Progenitor cell of endocrine pancreas (in vitro differentiated cells): ENCODE measurements at regions not wholly inside any gene's neighbourhood (a gene's known extent, or its start where the extent isn't known, plus 50 kb on each side); places are given as distances from the start of the nearest gene placed in this dataset.
A peak's percentile ranks its signal among the peaks of the same experiment; 100 is the strongest.

Source experiments
- DNase-seq: peaks from one replicate; pipeline ENCODE4 v3.0.0; 2021; ENCODE audit warnings: low spot score; ENCODE audit not compliant: unreplicated experiment
- H3K27ac Mint-ChIP-seq: 2 replicates; pipeline ENCODE4 v1.8.0; 2021; ENCODE audit warnings: mild to moderate bottlenecking, moderate library complexity, mixed read lengths
- H3K27me3 Mint-ChIP-seq: 2 replicates; pipeline ENCODE4 v1.8.0; 2021; ENCODE audit warnings: mixed read lengths
- H3K36me3 Mint-ChIP-seq: 2 replicates; pipeline ENCODE4 v1.8.0; 2022; ENCODE audit warnings: mixed read lengths; ENCODE audit not compliant: insufficient read depth
- H3K4me1 Mint-ChIP-seq: 2 replicates; pipeline ENCODE4 v1.8.0; 2021; ENCODE audit warnings: low read depth, mixed read lengths
- H3K4me3 Mint-ChIP-seq: 2 replicates; pipeline ENCODE4 v1.8.0; 2021; ENCODE audit warnings: low read depth, mild to moderate bottlenecking, moderate library complexity, mixed read lengths
- H3K9me3 Mint-ChIP-seq: 2 replicates; pipeline ENCODE4 v1.8.0; 2021; ENCODE audit warnings: low read depth, mixed read lengths
- CTCF ChIP-seq: fragments of 200-600 bp; sonication (generic); IDR thresholded peaks from one replicate; pipeline ENCODE4 v1.5.0; 2021; ENCODE audit warnings: antibody characterized with exemption, mild to moderate bottlenecking; ENCODE audit not compliant: unreplicated experiment

- TF ChIP-seq CTCF = no peak
- H3K27ac Mint-ChIP-seq = peak overlapping the region; percentile 8
- no peak for DNase-seq
- peaks cover 14% of the 10 kb centered on the region for H3K36me3 Mint-ChIP-seq
- no peak overlapping the region for H3K4me3 Mint-ChIP-seq
- no peaks in the 10 kb centered on the region for H3K27me3 Mint-ChIP-seq
- H3K4me1 Mint-ChIP-seq = peaks cover 10% of the 10 kb centered on the region
- no peaks in the 10 kb centered on the region for H3K9me3 Mint-ChIP-seq
Measured at GRCh38 chr3:124510290-124510689, 220.0 kb upstream of the UMPS start.

DNA sequence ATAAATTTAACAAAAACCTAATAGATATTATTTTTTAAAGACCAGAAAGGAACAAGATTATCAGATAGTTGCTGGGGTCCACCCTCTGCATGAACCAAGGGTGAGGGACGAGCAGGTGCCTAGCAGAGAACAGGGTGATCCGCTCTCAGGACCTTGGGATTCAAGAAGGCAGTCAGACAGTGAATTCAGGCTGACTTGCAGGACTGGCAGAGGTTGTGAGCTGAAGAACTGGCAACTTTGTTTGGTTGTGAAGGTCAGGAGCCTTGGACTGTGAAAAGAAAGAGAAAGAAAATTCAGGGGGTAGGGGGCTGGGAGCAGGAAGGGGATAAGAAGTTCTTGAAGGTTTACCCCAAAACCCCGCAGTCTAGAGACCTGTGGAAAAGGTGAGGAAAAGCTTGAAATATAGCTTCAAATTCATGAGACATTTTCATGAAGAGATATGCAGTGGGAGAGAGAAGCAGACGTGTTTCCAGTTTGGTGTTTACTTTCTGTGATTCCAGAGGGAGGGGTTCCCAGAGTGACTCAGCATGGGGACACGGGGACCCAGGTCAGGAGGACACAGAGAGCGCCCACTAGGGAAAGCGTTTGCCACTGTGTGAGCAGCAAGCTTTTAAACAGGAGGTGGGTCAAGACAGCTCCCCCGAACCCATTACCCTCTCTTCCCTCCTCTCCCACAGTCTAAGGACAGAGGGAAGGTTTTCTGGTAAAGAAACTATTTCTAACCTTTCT lies 217.2 kb upstream of the UMPS start:
- TF ChIP-seq CTCF = peak; percentile 20
- no peaks in the 10 kb centered on the region for H3K27me3 Mint-ChIP-seq
- H3K4me1 Mint-ChIP-seq = peaks cover 10% of the 10 kb centered on the region
- peak overlapping the region; percentile 35 for H3K27ac Mint-ChIP-seq
- peak; percentile 11 for DNase-seq
- H3K36me3 Mint-ChIP-seq = peaks cover 14% of the 10 kb centered on the region
- H3K9me3 Mint-ChIP-seq = no peaks in the 10 kb centered on the region
- H3K4me3 Mint-ChIP-seq = no peak overlapping the region

DNA sequence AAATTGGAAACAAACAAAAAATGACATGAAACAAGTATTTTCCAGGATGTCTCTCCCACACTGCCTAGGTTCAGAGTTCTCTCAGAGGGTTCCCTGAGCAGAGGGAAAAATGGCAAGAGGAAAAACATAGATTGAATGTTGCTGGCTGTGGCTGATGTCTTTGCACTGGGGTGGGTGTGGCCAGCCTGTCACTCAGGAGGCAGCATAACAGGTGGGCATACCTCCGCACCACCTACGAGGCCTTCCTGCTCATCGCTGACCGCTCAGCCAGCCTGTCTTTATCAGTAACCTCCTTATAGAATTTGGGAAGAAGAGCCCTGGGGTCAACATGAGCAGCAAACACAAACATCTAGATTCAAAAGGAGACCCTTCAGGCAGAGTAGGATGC lies 216.6 kb upstream of the UMPS start:
- no peak for DNase-seq
- H3K27me3 Mint-ChIP-seq = no peaks in the 10 kb centered on the region
- H3K4me3 Mint-ChIP-seq = no peak overlapping the region
- H3K27ac Mint-ChIP-seq = no peak overlapping the region
- H3K9me3 Mint-ChIP-seq = no peaks in the 10 kb centered on the region
- H3K36me3 Mint-ChIP-seq = peaks cover 12% of the 10 kb centered on the region
- H3K4me1 Mint-ChIP-seq = peaks cover 10% of the 10 kb centered on the region
- TF ChIP-seq CTCF = peak; percentile 0

DNA sequence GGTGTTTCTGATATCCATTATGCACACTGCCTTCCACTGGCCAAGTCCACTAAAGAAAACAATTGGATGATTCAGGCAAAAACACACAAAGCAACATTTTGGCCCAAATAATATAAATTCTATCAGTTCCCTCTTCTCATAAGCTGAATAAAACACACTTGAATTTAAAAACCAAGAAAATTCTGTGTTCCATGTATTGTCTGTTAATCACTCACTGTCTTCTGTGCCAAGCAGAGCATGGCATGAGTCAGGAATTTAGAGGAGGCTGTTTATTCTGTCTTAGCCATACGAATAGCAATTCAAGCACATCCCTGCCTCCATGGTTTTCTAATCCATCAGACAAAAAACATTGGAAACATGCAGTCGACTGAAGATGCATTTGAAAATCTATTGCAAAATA lies 215.6 kb upstream of the UMPS start:
- peaks cover 10% of the 10 kb centered on the region for H3K36me3 Mint-ChIP-seq
- TF ChIP-seq CTCF = no peak
- no peaks in the 10 kb centered on the region for H3K27me3 Mint-ChIP-seq
- no peaks in the 10 kb centered on the region for H3K9me3 Mint-ChIP-seq
- no peak overlapping the region for H3K4me3 Mint-ChIP-seq
- H3K4me1 Mint-ChIP-seq = peaks cover 10% of the 10 kb centered on the region
- H3K27ac Mint-ChIP-seq = no peak overlapping the region
- DNase-seq = no peak

GRCh38 chr3:124516333-124516732 lies 213.9 kb upstream of the UMPS start:
- H3K9me3 Mint-ChIP-seq = no peaks in the 10 kb centered on the region
- TF ChIP-seq CTCF = no peak
- no peak for DNase-seq
- no peaks in the 10 kb centered on the region for H3K27me3 Mint-ChIP-seq
- no peak overlapping the region for H3K27ac Mint-ChIP-seq
- peaks cover 4% of the 10 kb centered on the region for H3K36me3 Mint-ChIP-seq
- H3K4me3 Mint-ChIP-seq = no peak overlapping the region
- peaks cover 19% of the 10 kb centered on the region for H3K4me1 Mint-ChIP-seq
